ENCODE measurements at regions not wholly inside any gene's neighbourhood (a gene's known extent, or its start where the extent isn't known, plus 50 kb on each side); places are given as distances from the start of the nearest gene placed in this dataset.

DNA sequence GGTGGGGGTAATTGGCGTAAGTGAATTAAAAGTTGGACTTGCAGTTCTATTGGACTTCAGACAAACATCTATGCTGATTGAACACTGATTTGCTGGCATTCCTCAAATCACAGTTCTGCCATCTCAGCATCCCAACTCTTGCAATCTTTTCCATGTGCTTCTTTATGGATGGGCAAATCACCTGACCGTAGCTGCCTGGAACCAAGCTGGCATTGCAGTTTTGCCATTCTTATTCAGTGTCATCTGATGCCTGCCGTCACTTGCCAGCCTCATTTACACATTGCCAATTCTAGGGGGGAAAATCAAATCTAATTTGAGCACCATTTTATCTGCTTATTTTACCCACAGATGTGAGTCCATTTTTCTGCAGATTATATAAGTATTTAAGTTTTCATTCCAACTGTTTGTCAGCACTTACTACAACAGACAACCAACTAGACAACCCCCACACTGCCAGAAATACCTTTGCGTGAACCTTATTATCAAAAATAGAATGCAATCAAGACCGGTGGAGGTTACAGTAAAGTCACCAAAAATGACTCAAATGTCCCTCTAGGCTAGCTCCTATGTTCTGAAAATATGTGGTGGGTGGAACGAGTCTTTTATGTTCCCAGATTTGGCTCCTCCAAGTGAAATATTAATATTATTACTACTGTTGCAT lies 172.3 kb upstream of the CTBP2 start:
- DNase-seq, result no peak

DNA sequence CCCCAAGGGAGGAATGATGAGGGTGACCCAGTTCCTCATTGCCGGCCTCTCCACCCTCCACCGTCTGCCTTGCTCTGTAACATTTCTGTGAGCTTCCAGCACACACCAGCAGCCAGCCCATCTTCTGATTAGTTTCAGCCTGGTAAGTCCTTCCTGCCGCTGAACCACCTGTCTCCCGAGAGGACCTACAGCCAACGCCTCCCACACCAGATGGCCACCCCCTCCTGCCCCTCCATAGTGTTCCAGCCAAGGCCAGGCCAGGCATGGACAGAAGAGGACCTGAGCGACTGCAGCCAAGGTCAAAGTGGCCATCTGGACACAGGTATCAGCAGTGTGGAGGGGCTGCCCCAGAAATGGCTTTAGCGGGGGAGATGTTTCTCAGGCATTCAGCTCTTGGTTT lies 170.7 kb upstream of the CTBP2 start:
- DNase-seq, result no peak

DNA sequence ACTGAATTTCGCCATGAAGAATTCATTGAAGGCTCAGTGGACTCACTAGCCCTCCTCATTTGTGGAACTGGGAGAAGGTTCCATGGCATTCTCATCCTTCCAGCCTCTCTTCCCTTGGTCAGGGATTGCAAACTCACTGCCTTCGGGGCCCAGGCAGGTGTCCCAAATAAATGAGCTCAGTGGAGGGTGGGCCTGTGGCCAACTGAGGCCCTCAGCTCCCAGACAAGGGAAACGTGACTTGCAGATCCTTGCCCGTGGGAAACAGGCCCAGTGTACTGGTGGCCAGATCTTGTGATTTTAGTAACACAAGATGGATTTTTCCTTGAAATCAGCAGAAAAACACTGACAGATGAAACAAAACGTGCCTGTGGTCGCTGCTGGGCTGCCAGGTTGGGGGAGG lies 168.7 kb upstream of the CTBP2 start:
- no peak for DNase-seq

DNA sequence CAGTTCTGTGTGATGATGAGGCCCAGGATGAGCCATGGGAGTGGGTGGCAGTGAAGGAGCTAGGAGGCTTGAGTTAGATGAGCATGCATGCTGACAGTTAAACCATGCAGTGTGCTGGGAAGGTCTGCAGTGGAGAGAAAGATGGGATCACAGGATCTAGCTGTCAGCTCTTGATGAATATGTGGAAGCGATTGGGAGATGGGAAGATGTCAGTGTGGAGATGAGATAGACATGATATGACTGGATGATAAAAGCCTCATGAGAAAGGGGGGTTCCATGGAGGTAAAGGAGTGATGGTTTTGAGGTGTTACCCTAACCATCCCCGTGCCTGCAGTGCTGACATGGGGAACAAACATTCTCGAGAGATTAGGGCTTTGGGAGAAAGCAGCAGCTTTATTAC lies 165.0 kb upstream of the CTBP2 start:
- DNase-seq, result no peak

DNA sequence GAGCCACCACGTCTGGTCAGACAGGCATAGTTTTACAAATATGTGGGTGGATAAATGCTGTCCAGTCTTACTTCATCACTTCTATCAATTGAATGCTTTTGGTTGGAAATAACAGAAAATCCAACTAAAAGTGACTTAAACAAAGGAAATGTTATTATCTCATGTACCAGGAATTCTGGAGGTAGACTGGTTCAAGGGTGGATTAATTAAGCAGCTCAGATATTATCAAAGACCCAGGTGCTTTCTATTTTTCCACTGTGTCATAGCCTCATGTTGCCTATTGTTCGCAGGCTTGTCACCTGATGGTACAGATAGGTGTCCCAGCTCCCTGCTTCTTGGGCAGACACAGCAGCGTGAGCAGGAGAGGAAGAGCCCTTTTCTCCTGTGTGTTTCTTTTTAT lies 156.1 kb upstream of the CTBP2 start:
- no peak for DNase-seq

DNA sequence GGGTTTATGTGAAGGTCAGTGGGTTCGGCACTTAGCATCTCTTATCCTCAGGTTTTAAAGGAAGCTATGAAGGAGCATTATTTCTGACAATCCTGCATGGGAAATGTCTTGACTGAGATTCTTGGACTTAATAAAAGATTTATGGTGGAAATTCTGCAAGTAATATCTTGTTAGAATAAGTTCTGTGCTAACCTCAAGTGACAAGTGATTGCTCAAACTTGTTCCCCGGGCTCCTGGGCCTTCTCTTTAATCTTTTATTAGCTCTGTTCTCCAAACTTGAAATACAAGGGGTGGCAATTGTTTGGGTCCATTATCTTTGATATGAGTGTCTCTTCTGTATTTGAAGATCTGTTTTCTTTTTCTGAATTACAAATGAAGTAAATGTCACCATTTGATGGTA lies 140.6 kb upstream of the CTBP2 start:
- DNase-seq, result no peak

DNA sequence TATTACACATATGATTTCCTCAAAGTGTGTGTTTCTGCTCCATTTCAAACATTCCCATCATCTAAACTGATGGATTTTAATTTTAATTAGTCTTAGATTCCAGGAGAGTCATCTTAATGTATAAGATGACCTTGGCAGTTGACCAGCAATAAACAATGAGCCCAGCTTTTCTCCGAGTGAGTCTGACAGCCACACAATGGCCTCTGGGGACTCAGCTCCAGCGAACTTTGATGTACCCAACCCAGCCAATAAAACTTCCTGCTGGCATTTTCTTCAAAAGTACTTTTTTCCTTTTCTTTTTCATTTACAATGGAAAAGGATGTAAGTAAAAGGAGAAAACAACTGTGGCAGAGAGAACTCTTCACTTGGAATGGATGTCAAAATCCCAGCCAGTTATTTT lies 139.1 kb upstream of the CTBP2 start:
- DNase-seq, result no peak

DNA sequence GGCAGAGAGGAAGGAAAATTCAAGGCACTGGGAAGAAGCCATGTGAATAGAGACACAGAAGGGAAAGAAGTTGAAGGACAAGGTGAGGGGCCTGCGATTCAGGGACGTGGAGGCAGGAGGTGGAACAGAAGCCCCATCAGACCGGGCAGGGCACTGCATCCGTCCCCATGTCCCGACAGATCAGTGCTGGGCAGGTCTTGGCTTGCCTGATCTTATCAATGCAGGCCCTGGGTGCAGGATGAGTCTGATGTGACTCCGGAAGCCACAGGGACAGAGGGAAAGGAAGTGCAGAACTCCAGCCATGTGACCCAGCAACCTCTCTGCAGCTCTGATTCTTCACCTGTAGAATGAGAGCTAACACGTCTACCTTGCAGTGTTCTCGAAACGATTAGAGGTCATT lies 136.2 kb upstream of the CTBP2 start:
- no peak for DNase-seq

DNA sequence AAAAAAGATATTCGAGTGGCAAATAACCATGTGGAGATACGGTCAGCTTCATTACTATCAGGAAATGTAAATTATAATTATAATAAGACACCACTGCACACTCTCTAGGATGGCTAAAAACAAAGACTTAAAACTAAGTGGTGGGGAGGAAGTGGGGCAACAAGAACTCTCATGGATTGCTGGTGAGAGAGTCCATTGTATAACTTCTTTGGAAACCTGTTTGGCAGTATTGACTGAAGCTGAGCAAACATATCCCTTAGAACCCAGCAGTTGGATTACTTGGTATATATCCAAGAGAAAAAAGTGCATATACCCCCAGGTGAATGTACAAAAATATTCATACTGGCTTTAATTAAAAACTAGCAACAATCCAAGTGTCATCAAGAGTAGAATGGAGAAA lies 133.7 kb upstream of the CTBP2 start:
- DNase-seq, result no peak

DNA sequence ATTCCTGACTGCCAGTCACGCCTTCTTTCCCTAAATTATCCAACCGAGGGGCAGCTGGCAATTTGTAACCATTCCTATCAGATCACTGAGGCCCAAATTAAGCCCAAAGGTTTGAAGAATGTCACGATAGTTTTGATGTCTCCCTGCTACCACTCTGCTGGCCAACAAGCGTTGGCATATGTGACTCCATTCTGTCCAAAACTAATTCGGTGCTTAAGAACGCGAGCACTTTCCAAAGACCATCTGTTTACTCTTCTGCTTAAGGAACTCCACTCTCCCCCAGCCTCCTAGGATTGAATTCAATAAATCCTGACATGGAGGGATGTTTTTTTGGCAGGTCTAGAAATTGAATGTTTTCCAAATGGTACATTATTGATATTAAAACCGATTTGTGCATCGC lies 131.5 kb upstream of the CTBP2 start:
- DNase-seq, result no peak

DNA sequence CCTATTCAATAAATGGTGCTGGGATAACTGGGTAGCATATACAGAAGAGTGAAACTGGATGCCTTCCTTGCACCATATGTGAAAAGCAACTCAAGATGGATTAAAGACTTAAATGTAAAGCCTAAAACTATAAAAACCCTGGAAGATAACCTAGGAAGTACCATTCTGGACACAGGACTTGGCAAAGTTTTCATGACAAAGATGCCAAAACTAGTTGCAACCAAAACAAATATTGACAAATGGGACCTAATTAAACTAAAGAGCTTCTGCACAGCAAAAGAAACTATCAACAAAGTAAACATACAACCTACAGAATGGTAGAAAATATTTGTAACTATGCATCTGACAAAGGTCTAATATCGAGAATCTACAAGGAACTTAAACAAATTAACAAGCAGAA lies 129.1 kb upstream of the CTBP2 start:
- DNase-seq, result no peak

DNA sequence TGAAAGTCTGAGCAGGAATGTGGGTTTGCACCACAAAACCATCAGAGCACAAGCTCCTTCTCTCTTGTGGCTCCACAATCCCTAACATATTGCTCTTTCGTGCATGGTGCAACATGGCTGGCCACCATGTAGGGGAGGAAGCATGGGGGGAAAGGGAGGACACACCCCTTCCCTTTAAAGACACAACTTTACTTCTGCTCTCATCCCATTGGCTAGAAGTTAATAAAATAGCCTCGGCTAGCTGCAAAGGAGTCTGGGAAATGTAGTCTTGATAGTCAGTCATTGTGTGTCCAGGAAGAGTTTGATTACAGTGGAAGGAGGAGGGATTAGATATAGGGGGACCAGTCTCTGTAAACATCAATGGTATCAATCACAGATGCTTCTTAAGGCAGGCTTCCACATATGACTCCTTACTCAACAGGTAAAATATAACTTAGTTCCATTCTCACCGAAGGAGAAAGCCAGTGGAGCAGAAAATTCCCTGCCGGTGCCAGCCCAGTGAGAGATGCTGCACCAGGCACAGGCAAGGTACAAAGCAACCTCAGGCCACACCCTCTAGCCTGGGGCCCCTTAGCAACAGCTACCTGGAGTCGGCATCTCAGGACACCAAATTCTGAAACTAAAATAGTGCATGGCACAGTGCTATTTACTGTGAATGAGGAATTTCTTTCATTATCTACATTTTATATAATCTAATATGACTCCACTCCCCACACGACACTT lies 124.7 kb upstream of the CTBP2 start:
- no peak for DNase-seq

DNA sequence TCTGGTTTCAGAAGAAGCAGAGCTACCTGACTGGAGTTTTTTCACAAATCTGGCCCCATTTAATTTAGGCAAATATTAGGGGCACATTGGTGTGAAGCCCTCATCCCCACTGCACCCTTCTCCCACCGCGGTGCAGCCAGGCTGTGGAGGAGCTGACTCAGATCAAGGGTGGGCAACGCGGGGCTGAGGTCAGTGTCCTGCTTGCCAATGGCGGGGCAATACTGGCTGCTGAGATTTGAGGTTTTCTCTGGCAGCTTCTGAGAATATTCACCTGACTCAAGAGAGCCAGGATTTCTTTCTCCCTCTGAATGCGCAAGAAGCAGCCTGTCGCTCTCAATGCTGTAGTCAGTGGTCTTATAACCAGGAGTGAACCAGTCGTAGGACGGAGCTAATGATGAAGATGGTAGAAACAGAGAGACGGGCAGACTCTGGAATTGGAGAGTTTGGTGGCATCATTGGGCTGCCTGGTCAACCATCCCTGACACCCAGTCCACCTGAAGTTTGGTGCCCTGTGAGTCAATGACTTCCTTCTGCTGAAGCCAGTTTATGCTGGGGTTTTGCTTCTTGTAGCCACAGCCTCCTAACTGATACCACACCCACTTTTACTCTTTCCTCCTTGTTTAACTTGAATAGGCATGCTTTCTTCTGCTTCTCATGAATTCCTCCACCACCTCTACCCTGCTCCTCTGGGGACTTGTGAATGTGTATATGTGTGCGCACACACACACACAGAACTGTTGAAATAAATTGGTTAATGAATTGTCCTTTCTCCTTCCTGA lies 123.7 kb upstream of the CTBP2 start:
- DNase-seq, result no peak

DNA sequence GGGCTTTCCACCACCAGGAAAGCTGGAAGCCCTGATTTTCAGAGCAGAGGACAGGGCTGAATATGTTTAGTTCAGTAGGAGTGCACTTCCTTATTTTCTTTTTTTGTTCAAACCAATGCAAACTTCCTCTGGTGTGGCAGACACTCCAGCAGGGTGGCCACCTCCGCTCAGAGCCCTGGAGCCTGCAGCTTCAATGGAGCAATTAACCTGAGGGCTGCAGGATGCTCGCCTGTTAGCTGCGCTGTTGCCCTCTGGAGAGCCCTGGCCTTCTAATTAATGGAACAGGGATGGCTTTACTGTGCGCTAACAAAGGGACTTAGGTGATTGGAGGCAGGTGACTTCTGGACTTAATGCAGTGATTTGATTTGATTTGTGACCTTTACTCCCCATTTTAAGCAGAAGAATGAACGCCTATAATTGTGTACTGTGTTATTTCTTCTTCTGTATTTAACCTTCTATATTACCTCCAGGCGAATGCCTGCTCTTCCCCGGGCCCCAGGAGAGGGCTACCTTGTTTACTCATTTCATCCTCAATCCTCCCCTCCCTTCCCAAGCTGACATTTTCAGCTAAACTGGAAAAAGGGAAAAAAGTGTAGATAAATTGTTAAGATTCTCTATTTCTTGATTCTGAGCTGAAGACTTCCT lies 123.0 kb upstream of the CTBP2 start:
- DNase-seq, result no peak

DNA sequence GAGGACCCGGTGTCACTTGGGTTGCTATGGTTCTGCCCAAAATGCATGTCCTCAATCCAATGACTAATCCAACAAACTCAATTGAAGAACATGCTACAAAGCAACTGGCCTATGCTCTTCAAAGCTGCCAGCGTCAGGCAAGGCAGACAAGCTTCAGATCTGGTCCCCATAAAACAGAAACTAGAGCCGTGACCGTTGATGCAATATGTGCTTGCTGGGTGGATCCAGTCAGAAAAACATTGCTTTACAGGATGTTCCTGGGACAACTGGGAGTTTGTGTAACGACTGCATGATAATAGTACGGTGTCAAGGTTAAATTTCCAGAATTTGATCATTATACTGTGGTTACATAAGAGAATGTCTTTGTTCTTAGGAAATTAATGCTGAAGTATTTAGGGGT lies 120.7 kb upstream of the CTBP2 start:
- DNase-seq, result no peak

DNA sequence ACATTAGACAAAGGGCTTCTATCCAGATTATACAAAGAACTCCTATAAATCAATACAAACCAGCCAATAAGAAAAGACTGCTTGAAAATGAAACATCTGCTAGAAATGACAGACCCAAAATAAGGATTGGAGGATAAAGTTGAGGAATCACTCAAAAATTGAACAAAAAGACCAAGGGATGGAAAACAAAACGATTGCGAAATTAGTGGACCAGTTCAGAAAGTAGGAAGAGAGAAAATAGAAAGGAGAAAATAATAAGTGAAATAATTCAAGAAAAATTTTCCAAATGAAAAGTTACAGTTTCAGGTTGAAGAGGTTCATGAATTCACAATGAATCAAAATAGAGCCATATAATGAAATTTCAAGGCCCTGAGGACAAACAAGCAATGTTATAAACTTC lies 115.8 kb upstream of the CTBP2 start:
- no peak for DNase-seq

DNA sequence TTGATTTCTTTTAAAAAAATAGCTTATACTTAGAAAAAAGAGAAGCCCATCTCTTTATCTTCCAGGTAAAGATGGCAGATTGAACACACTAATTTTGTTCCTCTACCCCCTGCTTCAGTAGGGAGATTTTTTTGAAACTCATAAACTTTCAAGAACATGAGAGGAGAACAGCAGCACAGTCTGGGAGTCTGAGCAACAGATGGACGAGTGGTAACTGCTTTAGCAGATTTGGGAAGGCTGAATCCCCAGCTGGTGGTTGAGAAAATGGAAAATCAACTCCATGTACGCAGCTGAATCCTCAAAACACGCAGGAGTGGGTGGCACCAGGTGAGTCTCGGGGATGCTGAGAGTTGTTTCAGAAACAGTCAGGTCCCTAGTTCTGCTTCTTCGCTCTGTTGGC lies 114.6 kb upstream of the CTBP2 start:
- DNase-seq, result no peak

DNA sequence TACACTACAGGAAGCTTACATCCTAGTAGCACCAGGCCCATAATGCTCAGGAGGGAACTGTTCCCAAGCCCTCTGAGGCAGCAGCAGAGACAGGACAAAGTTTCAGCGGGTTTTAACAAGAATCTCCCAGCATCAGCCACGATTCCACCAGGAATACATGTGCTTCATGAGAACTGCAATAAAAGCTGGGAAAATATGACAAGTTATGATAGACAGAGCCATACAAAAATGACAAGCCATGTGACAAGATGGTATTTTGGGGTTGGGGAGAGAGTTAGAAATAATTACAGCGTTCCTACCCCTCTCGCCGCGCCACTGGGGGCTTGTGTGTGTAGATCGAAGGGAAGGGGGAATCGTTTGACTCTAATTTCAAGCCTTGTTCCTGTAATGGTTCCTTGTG lies 112.7 kb upstream of the CTBP2 start:
- no peak for DNase-seq

DNA sequence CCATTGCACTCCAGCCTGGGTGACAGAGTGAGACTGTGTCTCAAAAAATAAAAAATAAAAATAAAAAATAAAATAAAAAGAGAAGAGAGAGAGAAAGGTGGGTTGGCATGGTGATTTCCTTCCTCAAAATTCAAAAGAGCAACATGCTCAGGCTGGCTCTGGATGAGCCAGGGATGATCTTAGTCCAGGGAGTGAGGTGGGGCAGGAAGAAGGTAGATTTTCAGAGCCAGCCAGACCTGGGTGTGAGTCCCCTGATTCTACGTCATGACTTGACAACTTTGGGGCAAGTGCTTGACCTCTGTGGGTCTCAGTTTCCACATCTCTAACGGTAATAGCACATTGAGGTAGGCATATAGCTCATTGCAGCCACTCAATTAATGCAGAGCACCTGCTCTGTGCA lies 109.4 kb upstream of the CTBP2 start:
- no peak for DNase-seq

DNA sequence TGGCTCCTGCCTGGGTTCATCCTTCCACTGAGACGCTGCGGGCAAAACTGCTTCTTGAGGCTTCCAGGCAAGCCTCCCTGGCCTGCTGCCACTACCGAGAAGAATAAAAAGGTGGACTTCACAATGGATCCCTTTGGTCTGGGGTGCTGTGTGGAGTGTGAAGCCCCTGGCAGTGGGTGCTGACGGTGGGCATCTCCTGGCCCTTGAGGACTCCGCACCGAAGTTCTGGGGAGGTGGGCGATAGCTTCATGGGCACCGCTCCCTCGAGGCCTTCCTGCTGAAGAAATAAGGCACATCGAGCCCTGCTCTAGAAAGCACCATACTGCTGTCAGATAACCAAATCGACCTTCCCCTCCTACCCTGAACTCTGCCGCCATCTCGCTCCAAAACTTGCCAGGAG lies 106.6 kb upstream of the CTBP2 start:
- no peak for DNase-seq

DNA sequence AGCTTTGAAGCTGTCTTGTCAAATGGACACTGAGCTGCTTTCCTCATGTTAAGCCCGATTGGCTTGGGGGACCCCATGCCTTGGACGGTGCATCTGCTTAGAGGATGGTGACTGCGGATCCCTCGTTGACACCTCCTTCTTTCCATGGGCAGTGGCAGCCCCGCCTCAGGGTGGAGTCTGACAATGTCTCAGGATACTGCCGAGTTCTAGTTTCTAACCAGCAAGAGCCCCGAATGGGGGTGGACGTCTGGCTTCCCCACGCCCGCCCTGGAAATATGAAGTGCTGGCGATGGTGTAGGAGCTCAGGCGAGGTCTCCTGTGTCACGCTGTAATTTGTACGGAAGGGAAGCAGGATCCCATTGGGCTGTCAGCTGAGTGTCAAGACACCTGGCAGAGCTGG lies 106.2 kb upstream of the CTBP2 start:
- no peak for DNase-seq

DNA sequence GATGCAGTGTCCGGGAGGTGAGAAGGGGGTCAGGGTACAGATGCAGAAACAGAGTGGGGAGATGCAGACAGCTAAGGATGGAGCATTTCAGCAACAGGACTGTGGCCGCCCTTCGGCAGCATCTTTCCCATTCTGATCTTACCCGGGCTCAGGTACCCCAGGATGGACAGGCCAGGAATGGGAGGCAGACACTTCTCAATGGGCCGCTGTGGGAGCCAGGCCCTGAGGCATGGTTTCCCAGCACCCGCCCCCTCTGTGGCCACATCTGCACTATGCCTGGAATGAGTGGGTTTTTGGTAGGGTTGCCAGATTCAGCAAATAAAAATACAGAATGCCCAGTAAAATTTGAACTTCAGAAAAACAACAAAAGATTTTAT lies 105.2 kb upstream of the CTBP2 start:
- no peak for DNase-seq

DNA sequence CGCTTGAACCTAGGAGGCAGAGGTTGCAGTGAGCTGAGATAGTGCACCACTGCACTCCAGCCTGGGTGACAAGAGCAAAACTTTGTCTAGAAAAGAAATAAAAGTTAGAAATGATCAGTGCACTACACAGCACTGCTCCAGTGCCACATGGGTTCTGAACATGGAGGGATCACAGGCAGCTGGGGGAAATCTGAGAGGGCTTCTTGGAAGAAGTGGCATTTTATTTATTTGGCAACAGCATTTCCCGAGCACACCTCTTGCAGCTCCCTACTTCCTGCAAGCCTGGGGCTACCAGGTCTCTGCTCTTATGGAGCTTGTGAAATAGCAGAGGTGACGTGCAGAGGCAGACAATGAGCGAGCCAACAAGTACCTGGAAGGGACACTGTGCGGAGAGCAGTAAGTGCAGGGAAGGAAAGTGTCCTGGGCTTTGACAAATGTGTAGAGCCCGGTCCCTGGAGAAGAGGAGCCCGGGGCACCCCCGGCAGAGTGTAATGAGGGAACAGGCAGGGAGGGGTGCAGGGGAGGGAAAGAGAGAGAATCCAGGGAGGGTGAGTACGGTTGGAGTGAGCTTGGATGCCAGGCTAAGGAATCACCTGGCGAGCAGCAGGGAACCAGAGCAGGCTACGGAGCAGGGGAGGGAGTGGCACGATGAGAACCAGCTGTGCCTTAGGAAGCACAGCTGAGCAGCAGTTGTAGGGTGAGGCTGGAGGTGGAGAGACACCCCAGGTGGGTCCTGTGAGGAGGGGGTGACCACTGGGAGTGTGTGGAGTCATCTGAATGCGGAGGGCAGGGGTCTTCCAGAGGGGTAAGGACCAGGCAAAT lies 104.6 kb upstream of the CTBP2 start:
- no peak for DNase-seq
